Uterus (tissue), 3 donors: ENCODE measurements at regions not wholly inside any gene's neighbourhood (a gene's known extent, or its start where the extent isn't known, plus 50 kb on each side); places are given as distances from the start of the nearest gene placed in this dataset.

Source experiments
- DNase-seq, 2 donors: peaks; one replicate each; pipeline ENCODE4 v3.0.0-alpha.2; 2019 to 2020
- H3K27ac ChIP-seq, 2 donors: fragments of 200-600 bp; sonication (generic); 1 replicate in 1 of 2; 2 replicates in 1 of 2; pipeline ENCODE4 v1.5.1; 2016 to 2018
- H3K27me3 ChIP-seq, 2 donors: fragments of 200-600 bp; sonication (generic); one replicate each; pipeline ENCODE4 v1.5.1; 2018 to 2019; ENCODE audit warnings: control low read depth in 1 of 2
- H3K36me3 ChIP-seq, 2 donors: fragments of 200-600 bp; sonication (generic); one replicate each; pipeline ENCODE4 v1.5.1; 2019; ENCODE audit warnings: control low read depth in 1 of 2
- H3K4me1 ChIP-seq, 2 donors: fragments of 200-600 bp; sonication (generic); one replicate each; pipeline ENCODE4 v1.5.1; 2018 to 2019; ENCODE audit warnings: control low read depth in 1 of 2
- H3K4me3 ChIP-seq, 2 donors: fragments of 200-600 bp; sonication (generic); 1 replicate in 1 of 2; 2 replicates in 1 of 2; pipeline ENCODE4 v1.5.1; 2018 to 2019; ENCODE audit warnings: mild to moderate bottlenecking in 1 of 2
- H3K9me3 ChIP-seq, 2 donors: fragments of 200-600 bp; sonication (generic); one replicate each; pipeline ENCODE4 v1.5.1; 2019; ENCODE audit warnings: control low read depth in 1 of 2
- CTCF ChIP-seq, 4 experiments: fragments of 200-600 bp in 2 of 4; fragments of 450-650 bp in 2 of 4; sonication (generic) in 2 of 4; IDR thresholded peaks; one replicate each; pipeline ENCODE4 v1.5.1; 2016 to 2019; ENCODE audit warnings: antibody characterized with exemption in 4 of 4, mild to moderate bottlenecking in 2 of 4, moderate library complexity in 1 of 4
- POLR2A ChIP-seq, 2 donors: fragments of 450-650 bp; IDR thresholded peaks; one replicate each; pipeline ENCODE4 v1.6.1; 2016; ENCODE audit warnings: antibody characterized with exemption in 2 of 2, mild to moderate bottlenecking in 1 of 2, moderate library complexity in 1 of 2
- intact Hi-C: fragments of 100-400 bp; cut with DNase I; formaldehyde crosslinking; loops from one replicate; pipeline ENCODE4 v1.15.1; 2023; ENCODE audit warnings: low total_unique reads
- donor health status: DM: yes; HTN: yes; CAD: no.

DNA sequence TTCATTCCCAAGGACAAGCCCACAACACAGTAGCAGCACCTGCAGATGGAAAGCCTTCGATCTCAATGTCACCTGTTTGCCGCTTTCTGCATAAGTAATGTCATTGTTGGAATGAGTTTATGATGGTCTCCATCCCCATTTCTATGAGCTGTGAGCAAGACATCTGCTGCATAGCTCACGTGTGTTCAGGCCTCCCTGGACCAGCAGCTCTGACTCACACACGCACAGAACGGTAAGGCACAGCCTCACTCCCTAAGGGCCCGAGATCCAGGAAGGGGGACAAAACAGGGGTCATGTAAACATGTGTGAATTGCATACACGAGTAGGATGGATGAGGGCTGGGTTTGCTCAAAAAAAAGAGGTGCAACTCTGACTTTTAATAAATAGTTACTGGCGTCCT is 223.1 kb downstream of the SOX9 start:
- H3K4me3 ChIP-seq = no peak overlapping the region
- no peaks in the 10 kb centered on the region for H3K27me3 ChIP-seq
- no peaks in the 10 kb centered on the region for H3K4me1 ChIP-seq
- no peak overlapping the region for H3K27ac ChIP-seq
- no peaks in the 10 kb centered on the region for H3K36me3 ChIP-seq
- intact Hi-C loops = no loop called here
- no peaks in the 10 kb centered on the region for H3K9me3 ChIP-seq
- no peak for DNase-seq
- TF ChIP-seq POLR2A (IDR thresholded peaks at IDR 0.05) (no peak), CTCF (IDR thresholded peaks at IDR 0.05) (no peak)

GRCh38 chr17:72344613-72345012 is 223.8 kb downstream of the SOX9 start:
- Histone ChIP-seq H3K27me3 (no peaks in the 10 kb centered on the region), H3K4me3 (no peak overlapping the region), H3K9me3 (no peaks in the 10 kb centered on the region), H3K4me1 (no peaks in the 10 kb centered on the region), H3K36me3 (no peaks in the 10 kb centered on the region), H3K27ac (no peak overlapping the region)
- TF ChIP-seq POLR2A (IDR thresholded peaks at IDR 0.05) (no peak), CTCF (IDR thresholded peaks at IDR 0.05) (no peak)
- intact Hi-C loops = no loop called here
- DNase-seq = no peak

- Histone ChIP-seq H3K4me3 (no peak overlapping the region), H3K36me3 (no peaks in the 10 kb centered on the region), H3K4me1 (no peaks in the 10 kb centered on the region), H3K27me3 (no peaks in the 10 kb centered on the region), H3K9me3 (no peaks in the 10 kb centered on the region), H3K27ac (no peak overlapping the region)
- no peak for DNase-seq
- intact Hi-C loops = no loop called here
- TF ChIP-seq CTCF (IDR thresholded peaks at IDR 0.05) (no peak), POLR2A (IDR thresholded peaks at IDR 0.05) (no peak)
Measured at GRCh38 chr17:72345088-72345487, 224.3 kb downstream of the SOX9 start.

DNA sequence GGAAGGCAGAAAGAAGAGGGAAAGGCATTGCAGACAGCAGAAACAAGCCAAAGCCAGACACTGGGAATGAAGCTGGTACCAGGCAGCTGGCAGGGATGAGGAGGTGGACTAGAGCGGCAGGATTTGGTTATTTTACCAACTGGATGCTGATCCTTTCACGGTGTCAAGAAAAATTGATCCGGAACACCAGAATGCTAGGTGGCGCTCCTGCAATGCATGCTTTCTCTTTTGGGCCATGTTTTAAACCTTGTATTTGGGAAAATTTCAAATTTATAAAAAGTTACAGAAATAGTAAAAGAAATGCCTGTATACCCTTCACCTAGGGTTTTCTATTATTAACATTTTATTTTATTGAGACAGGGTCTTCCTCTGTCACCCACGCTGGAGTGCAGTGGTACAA is 224.7 kb downstream of the SOX9 start:
- Histone ChIP-seq H3K27ac (no peak overlapping the region), H3K36me3 (no peaks in the 10 kb centered on the region), H3K4me3 (no peak overlapping the region), H3K9me3 (no peaks in the 10 kb centered on the region), H3K4me1 (no peaks in the 10 kb centered on the region), H3K27me3 (no peaks in the 10 kb centered on the region)
- TF ChIP-seq CTCF (IDR thresholded peaks at IDR 0.05) = no peak
- no peak for TF ChIP-seq POLR2A (IDR thresholded peaks at IDR 0.05)
- DNase-seq = no peak
- intact Hi-C loops = no loop called here

DNA sequence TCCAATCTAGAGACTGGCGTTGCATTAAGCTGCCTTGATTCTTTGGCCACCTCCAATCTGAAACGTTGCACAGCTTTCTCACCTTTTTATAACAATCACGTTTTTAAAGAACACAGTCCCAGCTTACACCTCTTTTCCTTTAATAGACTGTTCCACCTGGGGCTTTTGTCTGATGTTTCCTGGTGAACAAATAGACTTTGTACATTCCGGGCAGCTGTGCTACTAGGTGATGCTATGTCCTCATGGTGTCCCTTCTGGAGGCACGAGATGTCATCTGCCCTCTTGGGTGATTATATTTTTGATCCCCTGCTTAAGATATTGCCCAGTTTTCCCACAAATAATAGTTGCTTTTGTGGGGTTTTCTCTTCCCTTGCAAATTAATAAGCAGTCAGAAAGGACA is 225.5 kb downstream of the SOX9 start:
- Histone ChIP-seq H3K4me1 (no peaks in the 10 kb centered on the region), H3K4me3 (no peak overlapping the region), H3K27me3 (no peaks in the 10 kb centered on the region), H3K9me3 (no peaks in the 10 kb centered on the region), H3K36me3 (no peaks in the 10 kb centered on the region), H3K27ac (no peak overlapping the region)
- no peak for DNase-seq
- intact Hi-C loops = no loop called here
- TF ChIP-seq CTCF (IDR thresholded peaks at IDR 0.05) = no peak
- no peak for TF ChIP-seq POLR2A (IDR thresholded peaks at IDR 0.05)
